ENCODE measurements at regions not wholly inside any gene's neighbourhood (a gene's known extent, or its start where the extent isn't known, plus 50 kb on each side); places are given as distances from the start of the nearest gene placed in this dataset.

GRCh38 chr18:7464245-7464966 is 102.7 kb upstream of the PTPRM start:
- no peak for DNase-seq (ENCODE audit: low spot score, unreplicated experiment)
- Mint-ChIP-seq H3K4me1 (ENCODE audit: low read depth) (peaks cover 37% of the 10 kb centered on the region), H3K4me3 (ENCODE audit: low read depth) (no peak overlapping the region), H3K36me3 (ENCODE audit: insufficient read depth) (no peaks in the 10 kb centered on the region), H3K9me3 (ENCODE audit: low read depth) (no peaks in the 10 kb centered on the region), H3K27ac (no peak overlapping the region), H3K27me3 (peaks cover 15% of the 10 kb centered on the region)
- TF ChIP-seq CTCF (IDR thresholded peaks at IDR 0.05; ENCODE audit: unreplicated experiment), result no peak

- no peaks in the 10 kb centered on the region for H3K36me3 Mint-ChIP-seq (ENCODE audit: insufficient read depth)
- H3K4me3 Mint-ChIP-seq (ENCODE audit: low read depth), result no peak overlapping the region
- H3K27me3 Mint-ChIP-seq, result peaks cover 17% of the 10 kb centered on the region
- no peak for TF ChIP-seq CTCF (IDR thresholded peaks at IDR 0.05; ENCODE audit: unreplicated experiment)
- DNase-seq (ENCODE audit: low spot score, unreplicated experiment), result no peak
- no peak overlapping the region for H3K27ac Mint-ChIP-seq
- H3K9me3 Mint-ChIP-seq (ENCODE audit: low read depth), result no peaks in the 10 kb centered on the region
- H3K4me1 Mint-ChIP-seq (ENCODE audit: low read depth), result peaks cover 19% of the 10 kb centered on the region
Measured at GRCh38 chr18:7466190-7466589, 100.9 kb upstream of the PTPRM start.

GRCh38 chr18:7467708-7468466 is 99.2 kb upstream of the PTPRM start:
- no peak for DNase-seq (ENCODE audit: low spot score, unreplicated experiment)
- no peaks in the 10 kb centered on the region for H3K36me3 Mint-ChIP-seq (ENCODE audit: insufficient read depth)
- no peak overlapping the region for H3K4me3 Mint-ChIP-seq (ENCODE audit: low read depth)
- H3K27ac Mint-ChIP-seq, result no peak overlapping the region
- peaks cover 19% of the 10 kb centered on the region for H3K4me1 Mint-ChIP-seq (ENCODE audit: low read depth)
- H3K9me3 Mint-ChIP-seq (ENCODE audit: low read depth), result no peaks in the 10 kb centered on the region
- H3K27me3 Mint-ChIP-seq, result peaks cover 17% of the 10 kb centered on the region
- no peak for TF ChIP-seq CTCF (IDR thresholded peaks at IDR 0.05; ENCODE audit: unreplicated experiment)

- H3K4me3 Mint-ChIP-seq (ENCODE audit: low read depth), result no peak overlapping the region
- H3K4me1 Mint-ChIP-seq (ENCODE audit: low read depth), result peaks cover 10% of the 10 kb centered on the region
- no peaks in the 10 kb centered on the region for H3K9me3 Mint-ChIP-seq (ENCODE audit: low read depth)
- H3K36me3 Mint-ChIP-seq (ENCODE audit: insufficient read depth), result no peaks in the 10 kb centered on the region
- H3K27ac Mint-ChIP-seq, result no peak overlapping the region
- peaks cover 21% of the 10 kb centered on the region for H3K27me3 Mint-ChIP-seq
- DNase-seq (ENCODE audit: low spot score, unreplicated experiment), result no peak
- no peak for TF ChIP-seq CTCF (IDR thresholded peaks at IDR 0.05; ENCODE audit: unreplicated experiment)
Measured at GRCh38 chr18:7470101-7470500, 97.0 kb upstream of the PTPRM start.

GRCh38 chr18:7470503-7470902 is 96.6 kb upstream of the PTPRM start:
- no peaks in the 10 kb centered on the region for H3K9me3 Mint-ChIP-seq (ENCODE audit: low read depth)
- no peak for DNase-seq (ENCODE audit: low spot score, unreplicated experiment)
- peaks cover 21% of the 10 kb centered on the region for H3K27me3 Mint-ChIP-seq
- H3K4me1 Mint-ChIP-seq (ENCODE audit: low read depth), result peaks cover 10% of the 10 kb centered on the region
- no peak overlapping the region for H3K4me3 Mint-ChIP-seq (ENCODE audit: low read depth)
- H3K27ac Mint-ChIP-seq, result no peak overlapping the region
- no peaks in the 10 kb centered on the region for H3K36me3 Mint-ChIP-seq (ENCODE audit: insufficient read depth)
- TF ChIP-seq CTCF (IDR thresholded peaks at IDR 0.05; ENCODE audit: unreplicated experiment), result no peak

Measured in progenitor cell of endocrine pancreas (in vitro differentiated cells).